WTC11 (cell line): ENCODE measurements at regions not wholly inside any gene's neighbourhood (a gene's known extent, or its start where the extent isn't known, plus 50 kb on each side); places are given as distances from the start of the nearest gene placed in this dataset.
"Not testable (repeated sequence)": the region's sequence is repeated elsewhere in the genome, so short reads cannot be mapped to it uniquely, and the experiment has no call there.

ENCODE experiments used
- ATAC-seq: fragments of 200-7000 bp; cut with Tn5 transposase; 2 replicates; pipeline ENCODE4 v1.10.0; 2021; ENCODE audit warnings: mild to moderate bottlenecking, moderate library complexity
- CTCF ChIA-PET: fragments of 300-600 bp; sonication (Branson Sonifier 250); formaldehyde crosslinking; loops from one replicate; lab custom pipeline; 2021; ENCODE audit warnings: antibody characterized with exemption; lab: Charles Lee
- POLR2A ChIA-PET: fragments of 350-600 bp; sonication (Branson Sonifier 250); formaldehyde crosslinking; loops from one replicate; lab custom pipeline; 2021; ENCODE audit warnings: antibody characterized with exemption; lab: Charles Lee
- DNase-seq: peaks from one replicate; pipeline ENCODE4 v3.0.0; 2021; ENCODE audit warnings: low spot score
- H3K27ac Mint-ChIP-seq: 2 replicates; pipeline ENCODE4 v1.8.0; 2021; ENCODE audit warnings: mixed read lengths
- H3K27me3 Mint-ChIP-seq: 2 replicates; pipeline ENCODE4 v1.8.0; 2021; ENCODE audit warnings: low read depth, mild to moderate bottlenecking, moderate library complexity, mixed read lengths
- H3K36me3 Mint-ChIP-seq: 2 replicates; pipeline ENCODE4 v1.8.0; 2021; ENCODE audit warnings: mixed read lengths
- H3K4me1 Mint-ChIP-seq: 2 replicates; pipeline ENCODE4 v1.8.0; 2022; ENCODE audit warnings: mixed read lengths
- H3K4me3 Mint-ChIP-seq: 2 replicates; pipeline ENCODE4 v1.8.0; 2021; ENCODE audit warnings: mild to moderate bottlenecking, moderate library complexity, mixed read lengths
- H3K9me3 Mint-ChIP-seq: 2 replicates; pipeline ENCODE4 v1.8.0; 2021; ENCODE audit warnings: mixed read lengths
- ATF1 ChIP-seq: sonication (generic); formaldehyde crosslinking; IDR thresholded peaks from 2 replicates; pipeline ENCODE4 v1.8.1; 2023; ENCODE audit warnings: mild to moderate bottlenecking, moderate library complexity, missing genetic modification reagents
- CBFB ChIP-seq: sonication (generic); formaldehyde crosslinking; IDR thresholded peaks from 2 replicates; pipeline ENCODE4 v1.8.1; 2022; ENCODE audit warnings: mild to moderate bottlenecking, low read depth, missing genetic modification reagents
- ELF4 ChIP-seq: sonication (generic); formaldehyde crosslinking; IDR thresholded peaks from 2 replicates; pipeline ENCODE4 v1.8.1; 2022; ENCODE audit warnings: low read depth, mild to moderate bottlenecking, moderate library complexity, missing genetic modification reagents
- EMX1 ChIP-seq: fragments of 250-450 bp; sonication (Bioruptor Pico); IDR thresholded peaks from 2 replicates; pipeline ENCODE4 v1.8.0; 2021; ENCODE audit warnings: mild to moderate bottlenecking
- ETV6 ChIP-seq: sonication (generic); formaldehyde crosslinking; IDR thresholded peaks from 2 replicates; pipeline ENCODE4 v1.8.1; 2022; ENCODE audit warnings: mild to moderate bottlenecking, missing genetic modification reagents
- FOXK1 ChIP-seq: sonication (generic); formaldehyde crosslinking; IDR thresholded peaks from 2 replicates; pipeline ENCODE4 v1.8.0; 2022; ENCODE audit warnings: mild to moderate bottlenecking, moderate library complexity, missing genetic modification reagents
- GTF2I ChIP-seq: fragments of 250-450 bp; sonication (Bioruptor Pico); conservative IDR thresholded peaks from 2 replicates; pipeline ENCODE4 v1.4.0; 2021; ENCODE audit warnings: mild to moderate bottlenecking
- HMGA2 ChIP-seq: fragments of 250-450 bp; sonication (Bioruptor Pico); IDR thresholded peaks from 2 replicates; pipeline ENCODE4 v1.4.0; 2021; ENCODE audit warnings: mild to moderate bottlenecking, moderate library complexity
- OVOL2 ChIP-seq: fragments of 250-450 bp; sonication (Bioruptor Pico); IDR thresholded peaks from 2 replicates; pipeline ENCODE4 v1.9.0; 2021; ENCODE audit warnings: mild to moderate bottlenecking, borderline replicate concordance
- PREB ChIP-seq: sonication (generic); formaldehyde crosslinking; IDR thresholded peaks from 2 replicates; pipeline ENCODE4 v1.8.1; 2022; ENCODE audit warnings: mild to moderate bottlenecking, missing genetic modification reagents, moderate library complexity, borderline replicate concordance
- PRRX2 ChIP-seq: fragments of 250-450 bp; sonication (Bioruptor Pico); IDR thresholded peaks from 2 replicates; pipeline ENCODE4 v1.8.0; 2021; ENCODE audit warnings: mild to moderate bottlenecking
- SMAD3 ChIP-seq: sonication (generic); formaldehyde crosslinking; IDR thresholded peaks from 2 replicates; pipeline ENCODE4 v1.8.0; 2022; ENCODE audit warnings: missing genetic modification reagents, mild to moderate bottlenecking, borderline replicate concordance
- TCF7 ChIP-seq: sonication (generic); formaldehyde crosslinking; IDR thresholded peaks from 2 replicates; pipeline ENCODE4 v1.8.0; 2022; ENCODE audit warnings: mild to moderate bottlenecking, low read depth, missing genetic modification reagents, moderate library complexity
- TEAD1 ChIP-seq: sonication (generic); formaldehyde crosslinking; IDR thresholded peaks from 2 replicates; pipeline ENCODE4 v1.8.0; 2022; ENCODE audit warnings: mild to moderate bottlenecking, missing genetic modification reagents
- ZNF219 ChIP-seq: sonication (generic); formaldehyde crosslinking; IDR thresholded peaks from 2 replicates; pipeline ENCODE4 v1.8.0; 2023; ENCODE audit warnings: missing genetic modification reagents, mild to moderate bottlenecking, borderline replicate concordance
- ZNF671 ChIP-seq: fragments of 250-450 bp; sonication (Bioruptor Pico); IDR thresholded peaks from 2 replicates; pipeline ENCODE4 v1.8.0; 2021; ENCODE audit warnings: mild to moderate bottlenecking
- TF ChIP-seq, protein P1 (sequence below): fragments of 250-450 bp; sonication (Bioruptor Pico); IDR thresholded peaks from 2 replicates; pipeline ENCODE4 v1.9.0; 2021; ENCODE audit warnings: mild to moderate bottlenecking
- TF ChIP-seq, protein P2 (sequence below): fragments of 200-600 bp; IDR thresholded peaks from 2 replicates; pipeline ENCODE4 v1.8.0; 2022; ENCODE audit warnings: antibody characterized with exemption
- TF ChIP-seq, protein P3 (sequence below): fragments of 250-450 bp; sonication (Bioruptor Pico); conservative IDR thresholded peaks from 2 replicates; pipeline ENCODE4 v1.9.0; 2021; ENCODE audit warnings: mild to moderate bottlenecking

DNA sequence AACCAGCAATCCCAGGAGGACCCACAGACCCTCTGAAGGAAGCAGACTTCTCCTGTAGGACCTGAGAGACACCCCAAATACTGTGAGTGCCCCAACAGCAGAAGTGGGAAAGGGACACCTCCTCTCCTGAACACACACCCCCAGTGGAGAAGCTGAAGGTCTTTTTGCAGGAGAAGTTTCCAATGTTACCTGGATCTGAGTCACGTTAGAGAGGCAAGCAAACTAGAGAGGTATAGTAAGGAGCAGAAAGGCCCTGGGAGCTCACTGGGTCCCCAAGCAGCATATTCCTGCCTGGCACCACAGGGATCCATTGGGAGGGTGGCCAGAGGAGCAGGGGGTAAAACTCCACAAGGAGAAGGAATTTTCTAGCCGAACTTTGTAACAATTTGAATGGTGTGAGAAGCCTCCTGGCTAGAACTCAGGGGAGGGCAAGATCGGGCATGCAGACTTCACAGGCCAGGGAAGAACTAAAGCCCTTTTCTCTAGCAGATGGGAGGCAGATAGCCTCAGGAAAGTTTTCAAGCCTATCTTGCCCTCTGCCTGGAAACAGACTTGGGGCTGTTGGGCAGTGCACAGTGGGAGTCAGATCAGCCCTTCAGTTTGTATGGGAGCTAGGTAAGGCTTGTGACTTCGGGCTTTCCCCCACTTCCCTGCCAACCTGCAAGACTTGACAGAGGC is 68.2 kb upstream of the SSTR4 start:
- no peak for DNase-seq

GRCh38 chr20:22967706-22968105 is 67.4 kb upstream of the SSTR4 start:
- H3K4me3 Mint-ChIP-seq, ATAC-seq, DNase-seq, POLR2A ChIA-PET, H3K27ac Mint-ChIP-seq, H3K36me3 Mint-ChIP-seq, CTCF ChIA-PET, H3K9me3 Mint-ChIP-seq: not testable (repeated sequence)
- H3K27me3 Mint-ChIP-seq, result peaks cover 15% of the 10 kb centered on the region
- peaks cover 24% of the 10 kb centered on the region for H3K4me1 Mint-ChIP-seq

More for the DNA sequence above, 68.2 kb upstream of the SSTR4 start:
- ATAC-seq, result no peak
- Mint-ChIP-seq H3K4me3 (no peak overlapping the region), H3K9me3 (peaks cover 9% of the 10 kb centered on the region; the same call in 1 of the 2 replicates), H3K27me3 (peaks cover 10% of the 10 kb centered on the region), H3K4me1 (peaks cover 24% of the 10 kb centered on the region), H3K27ac (no peak overlapping the region), H3K36me3 (peaks cover 4% of the 10 kb centered on the region; the same call in 1 of the 2 replicates)
- ChIA-PET CTCF (interaction anchor here (6.4 kb wide), 1 partner anchor 8 kb away, joined by 40 read pairs; no protein-coding TSS in a partner anchor), POLR2A (no interaction called here)
- TF ChIP-seq, protein P1, sequence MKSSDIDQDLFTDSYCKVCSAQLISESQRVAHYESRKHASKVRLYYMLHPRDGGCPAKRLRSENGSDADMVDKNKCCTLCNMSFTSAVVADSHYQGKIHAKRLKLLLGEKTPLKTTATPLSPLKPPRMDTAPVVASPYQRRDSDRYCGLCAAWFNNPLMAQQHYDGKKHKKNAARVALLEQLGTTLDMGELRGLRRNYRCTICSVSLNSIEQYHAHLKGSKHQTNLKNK, result no peak
- TF ChIP-seq EMX1 (CRISPR knock-in tag) (no peak), PREB (CRISPR knock-in tag) (no peak), PRRX2 (CRISPR knock-in tag) (no peak), ZNF219 (CRISPR knock-in tag) (no peak), FOXK1 (CRISPR knock-in tag) (no peak), ZNF671 (CRISPR knock-in tag) (no peak), HMGA2 (CRISPR knock-in tag) (no peak), ETV6 (no peak), GTF2I (CRISPR knock-in tag) (no peak), SMAD3 (CRISPR knock-in tag) (no peak), TEAD1 (CRISPR knock-in tag) (no peak), ELF4 (CRISPR knock-in tag) (no peak), ATF1 (CRISPR knock-in tag) (no peak), OVOL2 (CRISPR knock-in tag) (no peak), CBFB (CRISPR knock-in tag) (no peak), TCF7 (no peak)
- TF ChIP-seq, protein P2, sequence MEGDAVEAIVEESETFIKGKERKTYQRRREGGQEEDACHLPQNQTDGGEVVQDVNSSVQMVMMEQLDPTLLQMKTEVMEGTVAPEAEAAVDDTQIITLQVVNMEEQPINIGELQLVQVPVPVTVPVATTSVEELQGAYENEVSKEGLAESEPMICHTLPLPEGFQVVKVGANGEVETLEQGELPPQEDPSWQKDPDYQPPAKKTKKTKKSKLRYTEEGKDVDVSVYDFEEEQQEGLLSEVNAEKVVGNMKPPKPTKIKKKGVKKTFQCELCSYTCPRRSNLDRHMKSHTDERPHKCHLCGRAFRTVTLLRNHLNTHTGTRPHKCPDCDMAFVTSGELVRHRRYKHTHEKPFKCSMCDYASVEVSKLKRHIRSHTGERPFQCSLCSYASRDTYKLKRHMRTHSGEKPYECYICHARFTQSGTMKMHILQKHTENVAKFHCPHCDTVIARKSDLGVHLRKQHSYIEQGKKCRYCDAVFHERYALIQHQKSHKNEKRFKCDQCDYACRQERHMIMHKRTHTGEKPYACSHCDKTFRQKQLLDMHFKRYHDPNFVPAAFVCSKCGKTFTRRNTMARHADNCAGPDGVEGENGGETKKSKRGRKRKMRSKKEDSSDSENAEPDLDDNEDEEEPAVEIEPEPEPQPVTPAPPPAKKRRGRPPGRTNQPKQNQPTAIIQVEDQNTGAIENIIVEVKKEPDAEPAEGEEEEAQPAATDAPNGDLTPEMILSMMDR, result no peak
- TF ChIP-seq, protein P3, sequence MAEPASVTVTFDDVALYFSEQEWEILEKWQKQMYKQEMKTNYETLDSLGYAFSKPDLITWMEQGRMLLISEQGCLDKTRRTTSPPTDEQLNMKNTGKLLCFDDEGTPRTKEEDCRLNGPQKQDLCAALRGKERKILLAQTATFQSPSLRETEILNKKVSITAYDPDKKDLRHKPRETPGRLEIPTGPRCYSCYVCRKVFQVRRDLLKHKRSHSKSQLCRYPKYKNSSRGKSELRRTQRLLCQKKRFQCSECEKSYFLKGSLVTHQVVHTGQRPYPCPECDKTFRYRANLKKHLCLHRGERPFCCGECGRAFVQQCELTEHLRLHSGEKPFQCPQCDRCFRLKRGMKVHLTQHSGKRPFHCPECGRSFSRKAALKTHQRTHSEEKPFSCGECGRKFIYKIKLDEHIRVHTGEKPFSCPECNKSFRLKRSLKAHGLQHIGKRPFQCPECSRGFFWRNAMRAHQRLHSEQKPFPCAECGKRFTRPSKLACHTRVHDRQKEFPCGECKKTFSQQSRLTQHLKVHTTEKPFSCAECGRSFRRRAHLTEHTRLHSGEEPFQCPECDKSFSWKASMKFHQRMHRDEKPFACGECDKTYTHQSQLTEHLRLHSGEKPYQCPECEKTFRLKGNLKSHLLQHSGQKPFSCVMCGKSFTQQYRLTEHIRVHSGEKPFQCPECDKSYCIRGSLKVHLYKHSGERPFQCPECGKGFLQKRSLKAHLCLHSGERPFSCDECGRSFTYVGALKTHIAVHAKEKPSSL (CRISPR knock-in tag), result no peak
- TF ChIP-seq, all 79 proteins: peak for 0

DNA sequence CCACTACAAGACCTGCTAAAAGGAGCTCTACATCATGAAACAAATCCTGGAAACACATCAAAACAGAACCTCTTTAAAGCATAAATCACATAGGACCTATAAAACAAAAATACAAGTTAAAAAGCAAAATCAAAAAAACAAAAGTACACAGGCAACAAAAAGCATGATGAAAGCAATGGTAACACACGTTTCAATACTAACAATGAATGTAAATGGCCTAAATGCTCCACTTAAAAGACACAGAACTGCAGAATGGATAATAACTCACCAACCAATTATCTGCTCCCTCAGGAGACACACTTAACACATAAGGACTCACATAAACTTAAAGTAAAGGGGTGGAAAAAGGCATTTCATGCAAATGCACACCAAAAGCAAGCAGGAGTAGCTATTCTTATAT is 66.1 kb upstream of the SSTR4 start:
- H3K27me3 Mint-ChIP-seq, result peaks cover 16% of the 10 kb centered on the region

GRCh38 chr20:22971077-22971476 is 64.0 kb upstream of the SSTR4 start:
- not testable (repeated sequence) for H3K4me3 Mint-ChIP-seq

More for the DNA sequence above, 66.1 kb upstream of the SSTR4 start:
- CTCF ChIA-PET, ATAC-seq, POLR2A ChIA-PET, H3K27ac Mint-ChIP-seq, DNase-seq, H3K9me3 Mint-ChIP-seq, H3K36me3 Mint-ChIP-seq, H3K4me3 Mint-ChIP-seq: not testable (repeated sequence)
- H3K4me1 Mint-ChIP-seq, result peaks cover 15% of the 10 kb centered on the region

More at GRCh38 chr20:22971077-22971476, 64.0 kb upstream of the SSTR4 start:
- DNase-seq, H3K9me3 Mint-ChIP-seq, ATAC-seq, H3K36me3 Mint-ChIP-seq, POLR2A ChIA-PET, H3K27ac Mint-ChIP-seq, CTCF ChIA-PET: not testable (repeated sequence)
- Mint-ChIP-seq H3K27me3 (peaks cover 16% of the 10 kb centered on the region), H3K4me1 (peaks cover 15% of the 10 kb centered on the region)
